ENCODE measurements at regions not wholly inside any gene's neighbourhood (a gene's known extent, or its start where the extent isn't known, plus 50 kb on each side); places are given as distances from the start of the nearest gene placed in this dataset.

DNA sequence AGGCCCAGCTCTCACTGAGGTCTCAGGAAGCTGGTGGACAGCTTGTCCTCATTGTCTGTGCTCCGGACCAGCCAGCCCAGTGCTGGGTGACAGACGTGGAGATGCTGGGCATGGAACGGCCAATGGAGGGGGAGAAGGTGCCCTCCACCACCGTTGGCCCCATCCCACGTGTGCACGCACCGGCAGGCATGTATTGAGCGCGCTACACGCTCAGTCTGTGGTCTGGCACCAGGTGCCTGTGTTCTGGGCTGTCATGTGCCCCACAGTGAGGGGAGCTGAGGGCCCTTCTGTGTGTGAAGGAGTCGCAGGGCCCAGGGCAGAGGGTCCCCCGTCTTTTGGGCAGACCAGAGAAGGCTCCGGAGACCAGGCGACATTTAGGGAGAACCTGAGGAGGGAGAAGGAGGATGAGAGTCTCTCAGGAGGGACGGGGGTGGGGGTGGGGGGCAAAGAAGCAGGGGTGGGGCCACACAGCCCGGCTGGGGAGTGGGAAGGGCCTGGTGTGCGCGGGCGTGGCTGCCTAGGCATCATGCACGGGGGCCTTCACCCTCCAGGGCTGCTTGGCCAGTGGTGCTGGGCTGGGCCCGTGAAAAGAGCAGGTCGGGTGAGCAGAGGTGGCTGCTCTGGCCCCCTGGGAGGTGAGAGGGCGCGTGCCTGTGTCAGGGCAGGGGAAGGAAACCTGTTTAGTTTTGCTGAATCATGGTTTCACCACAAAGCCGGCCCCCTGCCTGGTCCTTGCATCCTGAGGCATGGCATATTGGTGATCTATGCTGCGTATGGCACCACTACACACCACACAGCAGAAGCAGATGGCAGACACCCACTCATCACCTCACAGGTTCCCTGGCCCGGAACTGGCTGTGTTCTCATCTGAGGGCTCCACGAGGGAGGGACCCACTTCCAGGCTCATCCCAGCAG, 86.7 kb upstream of the TTC34 start:
- DNase-seq (ENCODE audit: low read depth, low spot score): no peak

DNA sequence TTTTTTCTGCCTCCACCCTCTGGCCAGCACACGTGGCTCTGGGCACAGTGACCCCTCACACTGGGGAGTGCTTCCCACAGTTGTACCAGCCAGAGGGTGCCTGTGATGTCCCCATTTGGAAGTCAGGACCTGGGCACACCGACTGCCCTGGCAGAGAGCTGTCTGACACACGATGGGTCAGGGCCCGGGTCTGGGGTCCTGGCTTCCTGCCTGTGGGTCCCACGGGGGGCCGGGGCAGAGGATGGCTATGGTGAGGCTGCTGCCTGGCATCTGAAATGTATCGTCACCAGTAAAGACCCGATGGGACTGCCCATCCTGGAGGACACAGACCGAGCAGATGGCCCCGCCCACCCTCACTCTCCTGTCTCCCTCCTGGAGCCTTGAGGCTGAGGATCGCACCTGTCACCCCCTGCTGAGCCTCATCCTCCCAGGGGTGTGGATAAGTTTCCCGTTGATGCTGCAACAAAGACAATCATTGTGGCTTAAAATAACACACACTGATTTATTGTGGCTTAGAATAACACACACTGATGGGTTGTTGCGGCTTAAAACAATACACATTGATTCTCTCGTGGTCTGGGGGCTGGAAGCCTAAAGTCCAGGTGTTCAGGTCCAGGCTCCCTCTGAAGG, 88.8 kb upstream of the TTC34 start:
- no peak for DNase-seq (ENCODE audit: low read depth, low spot score)

DNA sequence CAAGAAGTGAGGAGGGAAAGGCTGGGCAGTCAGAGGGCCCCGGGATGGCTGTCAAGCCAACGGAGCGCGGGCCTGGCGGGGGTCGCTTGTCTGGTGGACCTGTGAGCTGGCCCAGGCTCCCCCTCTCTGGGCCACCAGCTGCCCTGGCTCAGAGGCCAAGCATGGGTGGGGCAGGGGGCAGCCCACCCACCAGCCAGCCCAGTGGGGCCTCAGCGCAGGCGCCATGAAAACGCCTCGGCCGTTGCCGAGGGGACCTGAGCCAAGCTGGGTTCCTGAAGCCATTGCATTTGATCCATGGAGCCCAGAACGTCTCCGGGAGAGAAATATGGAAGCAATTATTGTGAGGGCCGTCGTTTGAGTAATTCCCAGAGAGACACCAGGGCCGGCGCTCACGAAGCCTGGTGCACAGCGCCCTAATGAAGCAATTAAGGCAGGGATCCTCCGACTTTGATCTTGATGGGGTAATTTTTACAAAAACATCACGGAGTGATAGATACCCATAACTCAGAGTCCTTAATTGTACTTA, 90.5 kb upstream of the TTC34 start:
- no peak for DNase-seq (ENCODE audit: low read depth, low spot score)

DNA sequence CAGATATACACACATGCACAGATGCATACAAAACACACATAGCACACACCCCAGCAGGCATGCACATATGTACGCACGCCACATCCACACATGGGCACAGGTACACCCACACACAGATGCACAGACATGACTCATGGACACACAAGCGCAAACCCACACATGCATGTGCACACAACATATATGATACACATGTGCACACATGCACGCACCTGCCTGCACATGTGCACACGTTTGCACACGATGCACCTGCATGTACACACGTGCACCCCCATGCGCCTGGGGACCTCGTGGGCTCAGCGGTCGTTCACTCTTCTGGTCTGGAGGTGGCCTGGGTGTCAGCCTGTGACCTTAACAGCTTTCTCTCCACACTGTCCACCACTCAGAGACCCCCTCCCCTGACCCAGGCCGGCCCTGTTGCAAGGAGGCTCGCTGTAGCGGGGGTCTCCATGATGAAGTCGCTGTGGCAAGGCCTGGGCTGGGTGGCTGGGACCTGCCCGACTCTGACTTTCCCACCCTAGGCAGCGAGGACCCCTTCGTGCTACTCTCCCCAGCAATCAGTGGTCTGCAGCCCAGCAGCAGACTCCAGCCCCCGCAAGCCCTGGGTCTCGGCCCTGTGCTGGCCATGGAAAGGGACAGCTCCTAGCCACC, 92.1 kb upstream of the TTC34 start:
- DNase-seq (ENCODE audit: low read depth, low spot score): no peak

DNA sequence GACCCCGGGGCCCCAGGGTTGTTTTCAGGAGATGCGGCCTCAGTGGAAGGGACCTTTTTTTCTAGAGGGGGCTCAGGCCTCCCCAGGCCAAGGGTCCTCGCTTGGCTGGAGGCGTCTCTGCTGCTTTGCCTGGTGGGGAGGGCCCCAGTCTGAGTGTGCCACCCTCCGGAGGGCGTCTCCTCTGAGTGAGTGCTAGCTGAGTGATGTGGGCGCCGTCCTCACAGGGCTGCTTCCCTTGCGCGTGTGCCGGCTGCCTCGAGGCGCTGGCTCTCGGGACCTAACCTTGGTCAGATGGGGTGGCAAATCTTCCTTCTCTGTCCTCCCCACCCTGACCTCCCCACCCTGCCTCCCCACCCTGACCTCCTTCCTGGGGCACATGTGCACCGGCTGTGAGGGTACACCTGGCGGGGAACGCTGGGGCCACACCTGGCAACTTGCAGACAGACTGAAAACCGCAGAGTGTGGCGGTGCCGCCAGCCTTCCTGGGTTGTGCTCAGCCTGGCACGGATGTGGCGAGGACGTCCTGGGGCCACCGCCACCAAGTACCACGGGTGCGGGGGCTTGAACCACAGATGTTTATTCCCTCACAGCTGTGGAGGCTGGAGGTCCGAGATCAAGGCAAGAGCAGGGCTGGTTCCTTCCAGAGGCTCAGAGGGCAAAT, 93.0 kb upstream of the TTC34 start:
- DNase-seq (ENCODE audit: low read depth, low spot score): no peak

DNA sequence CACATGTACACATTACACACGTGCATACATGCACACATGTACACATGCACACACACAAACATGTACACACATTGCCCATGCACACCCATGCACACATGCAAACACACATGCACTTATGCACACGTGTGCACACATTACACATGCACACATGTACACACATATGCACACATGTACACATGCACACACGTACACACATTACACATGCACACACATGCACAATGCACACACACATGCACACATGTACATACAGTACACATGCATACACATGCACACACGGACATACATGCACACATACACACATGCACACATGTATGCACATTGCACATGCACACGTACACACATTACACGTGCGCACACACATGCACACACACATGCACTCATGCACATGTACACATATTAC, 95.3 kb upstream of the TTC34 start:
- no peak for DNase-seq (ENCODE audit: low read depth, low spot score)

DNA sequence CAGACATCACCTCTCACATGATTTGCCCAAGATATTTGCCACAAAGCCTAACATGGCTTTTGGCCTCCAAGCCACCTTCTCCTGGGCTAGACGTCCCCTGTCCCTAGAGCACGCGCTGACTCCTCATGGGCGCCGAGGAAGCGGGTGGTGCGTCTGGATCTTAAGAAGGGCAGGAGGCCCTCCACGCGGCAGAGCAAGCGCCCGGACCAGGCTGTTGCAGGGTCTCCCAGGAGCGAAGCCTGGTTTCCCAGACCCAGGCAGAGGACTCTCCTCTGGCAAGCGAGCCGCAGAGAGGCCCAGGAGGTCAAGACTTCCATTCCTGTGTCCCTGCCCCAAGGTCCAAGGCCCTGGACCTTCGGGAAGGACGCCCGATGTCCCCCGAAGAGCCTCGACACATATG, 101.7 kb upstream of the TTC34 start:
- no peak for DNase-seq (ENCODE audit: low read depth, low spot score)

DNA sequence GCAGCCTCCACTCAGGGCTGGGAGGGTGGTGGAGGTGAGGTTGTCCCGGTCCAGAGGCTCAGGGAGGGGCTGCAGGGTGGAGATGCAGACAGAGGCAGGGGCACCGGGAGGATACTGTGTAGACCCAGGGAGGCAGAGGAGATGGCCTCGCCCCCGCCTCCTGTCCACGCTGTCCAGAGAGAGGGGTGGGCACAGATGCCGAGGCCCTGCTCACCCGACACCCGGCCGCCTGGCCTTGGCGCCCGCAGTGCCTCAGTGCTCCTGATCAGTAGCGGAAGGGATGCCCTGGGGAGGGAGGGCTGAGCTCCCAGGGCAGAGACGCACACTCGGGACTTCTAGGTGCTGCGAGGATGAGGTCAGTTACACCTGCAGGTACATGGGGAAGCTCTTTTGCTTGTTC, 102.7 kb upstream of the TTC34 start:
- DNase-seq (ENCODE audit: low read depth, low spot score): no peak

DNA sequence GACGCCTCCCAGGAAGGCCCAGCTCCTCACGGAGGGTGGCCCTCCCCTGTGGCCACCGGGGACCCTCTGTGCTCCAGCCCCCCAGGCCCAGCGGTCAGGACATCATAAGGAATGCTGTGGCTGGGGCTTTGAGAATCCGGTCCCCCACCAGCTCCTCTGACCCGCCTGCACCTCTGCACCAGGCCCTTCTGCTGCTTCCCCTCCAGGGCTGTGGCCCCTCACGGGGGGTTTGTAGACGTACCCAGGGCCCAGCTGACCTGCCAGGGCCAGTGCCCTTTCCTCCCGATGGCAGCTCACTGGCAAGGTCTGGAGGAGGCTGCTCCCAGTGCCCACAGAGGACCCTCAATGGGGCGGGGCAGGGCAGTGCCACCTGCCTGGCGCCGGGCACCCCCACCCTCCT, 103.9 kb upstream of the TTC34 start:
- no peak for DNase-seq (ENCODE audit: low read depth, low spot score)

DNA sequence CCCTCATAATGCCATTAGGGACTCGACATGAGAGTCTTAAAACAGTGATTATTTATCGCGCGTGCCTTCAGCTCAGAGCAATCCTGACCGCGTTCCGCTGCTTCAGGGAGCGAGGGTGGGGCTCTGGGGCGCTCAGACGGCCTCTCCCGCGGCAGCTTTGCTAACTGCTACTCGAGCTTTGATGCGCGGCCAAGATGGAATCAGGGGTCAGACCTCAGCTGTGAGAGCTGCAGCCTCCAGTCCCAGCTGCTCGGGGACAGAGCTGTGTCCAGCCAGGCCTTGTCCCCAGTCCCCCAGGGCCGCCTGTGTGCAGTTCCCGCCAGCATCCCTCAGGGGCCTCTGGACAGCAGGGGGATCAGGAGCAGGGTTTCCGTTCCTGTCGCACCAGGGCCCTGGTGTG, 104.6 kb upstream of the TTC34 start:
- no peak for DNase-seq (ENCODE audit: low read depth, low spot score)

DNA sequence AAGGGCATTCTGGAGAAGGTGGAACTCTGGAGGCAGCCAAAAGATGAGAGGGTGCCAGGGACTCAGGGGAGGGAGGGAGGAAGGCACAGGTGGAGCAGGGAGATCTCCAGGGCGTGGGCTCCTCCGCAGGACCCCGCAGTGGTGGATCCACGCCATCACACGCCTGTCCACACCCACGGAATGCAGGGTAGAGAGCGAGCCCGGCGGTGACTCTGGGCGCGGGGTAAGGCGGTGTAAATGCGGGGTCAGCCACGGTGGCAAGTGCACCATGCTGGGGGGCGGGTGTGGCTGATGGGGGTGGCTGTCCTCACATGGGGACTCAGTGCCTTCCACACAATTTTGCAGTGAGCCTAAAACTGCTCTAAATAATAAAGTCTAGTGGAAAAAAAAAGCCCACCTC, 105.1 kb upstream of the TTC34 start:
- no peak for DNase-seq (ENCODE audit: low read depth, low spot score)

DNA sequence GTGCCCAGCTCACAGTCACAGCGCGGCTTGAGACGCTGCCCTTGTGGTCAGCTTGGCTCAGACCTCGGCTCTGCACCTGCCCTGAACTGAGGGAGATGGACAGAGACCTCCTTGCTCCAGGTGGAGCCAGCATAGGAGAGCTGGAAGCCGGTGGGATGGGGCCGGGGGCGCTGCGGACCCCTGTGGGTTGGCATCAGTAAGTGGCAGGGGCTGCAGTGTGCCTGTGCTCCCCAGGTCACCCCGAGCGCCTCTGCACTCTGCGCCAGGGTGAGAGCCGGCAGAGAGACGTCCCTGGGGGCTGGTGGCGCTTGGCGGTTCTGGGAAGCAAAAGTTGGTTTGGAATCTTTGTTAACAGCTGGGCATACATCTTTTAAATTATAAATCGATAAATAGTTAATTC, 105.6 kb upstream of the TTC34 start:
- DNase-seq (ENCODE audit: low read depth, low spot score): no peak

DNA sequence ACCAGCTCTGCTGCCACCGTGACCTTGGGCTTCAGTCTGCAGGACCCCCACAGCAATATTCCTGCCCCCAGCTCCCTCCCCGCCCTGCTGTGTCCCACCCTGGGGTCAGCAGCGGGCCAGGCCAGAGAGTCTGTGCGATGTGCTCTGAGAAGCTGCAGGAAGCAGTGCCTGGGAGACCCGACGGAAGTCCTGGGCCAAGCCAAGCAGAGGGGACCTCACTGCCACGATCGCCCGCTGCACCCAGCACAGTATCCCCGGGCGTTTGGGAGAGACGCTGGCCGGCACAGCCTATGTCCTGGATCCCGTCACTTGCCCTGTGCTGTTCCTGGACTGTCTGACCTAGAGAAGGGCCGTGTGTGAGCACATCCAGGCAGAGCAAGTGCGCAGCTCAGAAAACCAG, 106.6 kb upstream of the TTC34 start:
- DNase-seq (ENCODE audit: low read depth, low spot score): no peak

DNA sequence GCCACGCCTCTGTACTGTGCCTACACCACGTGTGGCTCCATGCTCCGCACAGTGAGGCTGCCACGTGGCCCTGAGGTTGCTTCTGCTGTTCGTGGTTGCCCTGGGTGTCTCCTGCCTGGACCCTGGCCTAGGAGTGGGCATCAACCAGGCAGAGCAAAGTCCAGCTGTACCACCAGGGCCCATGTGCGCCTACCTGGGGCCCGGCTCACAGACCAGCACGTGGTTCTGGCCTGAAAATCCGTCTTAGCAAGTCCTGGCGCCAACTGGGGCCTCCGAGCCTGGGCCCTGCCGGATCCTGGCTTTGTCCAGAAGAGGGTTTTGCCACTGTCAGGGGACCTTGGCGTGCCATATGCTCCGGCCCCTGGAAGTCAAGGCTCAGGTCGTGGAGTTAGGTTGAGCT, 107.1 kb upstream of the TTC34 start:
- no peak for DNase-seq (ENCODE audit: low read depth, low spot score)

DNA sequence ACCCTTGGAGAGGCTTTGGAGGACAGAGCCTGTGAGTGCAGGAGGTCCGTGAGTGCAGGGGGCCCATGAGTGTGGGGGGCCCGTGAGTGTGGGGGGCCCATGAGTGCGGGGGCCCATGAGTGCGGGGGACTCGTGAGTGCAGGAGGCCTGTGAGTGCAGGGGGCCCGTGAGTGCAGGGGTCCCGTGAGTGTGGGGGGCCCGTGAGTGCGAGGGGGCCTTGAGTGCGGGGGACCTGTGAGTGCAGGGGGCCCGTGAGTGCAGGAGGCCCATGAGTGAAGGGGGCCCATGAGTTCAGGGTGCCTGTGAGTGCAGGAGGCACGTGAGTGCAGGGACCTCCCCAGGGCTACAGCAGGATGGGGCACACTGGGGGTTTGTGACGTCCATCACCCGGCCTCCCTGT, 108.3 kb upstream of the TTC34 start:
- no peak for DNase-seq (ENCODE audit: low read depth, low spot score)

DNA sequence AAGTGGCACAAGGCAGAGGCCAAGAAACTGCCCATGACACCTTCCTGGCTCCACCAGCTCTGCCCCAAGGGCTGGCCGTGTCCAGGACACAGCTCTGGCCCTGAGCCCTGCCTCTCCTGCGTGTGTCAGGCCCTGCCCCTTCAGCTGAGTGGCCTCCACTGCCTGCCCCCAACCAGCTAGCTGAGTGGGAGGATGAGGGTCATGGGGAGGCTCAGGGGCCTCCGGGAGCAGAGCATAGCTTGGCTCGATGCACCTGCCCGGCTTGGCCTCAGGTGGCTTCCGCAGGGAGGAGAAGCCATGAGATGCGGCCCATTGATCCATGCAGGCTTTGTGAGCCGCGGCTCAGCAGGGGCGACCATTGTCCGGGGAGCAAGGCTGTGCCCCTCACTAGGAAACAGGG, 108.7 kb upstream of the TTC34 start:
- no peak for DNase-seq (ENCODE audit: low read depth, low spot score)

DNA sequence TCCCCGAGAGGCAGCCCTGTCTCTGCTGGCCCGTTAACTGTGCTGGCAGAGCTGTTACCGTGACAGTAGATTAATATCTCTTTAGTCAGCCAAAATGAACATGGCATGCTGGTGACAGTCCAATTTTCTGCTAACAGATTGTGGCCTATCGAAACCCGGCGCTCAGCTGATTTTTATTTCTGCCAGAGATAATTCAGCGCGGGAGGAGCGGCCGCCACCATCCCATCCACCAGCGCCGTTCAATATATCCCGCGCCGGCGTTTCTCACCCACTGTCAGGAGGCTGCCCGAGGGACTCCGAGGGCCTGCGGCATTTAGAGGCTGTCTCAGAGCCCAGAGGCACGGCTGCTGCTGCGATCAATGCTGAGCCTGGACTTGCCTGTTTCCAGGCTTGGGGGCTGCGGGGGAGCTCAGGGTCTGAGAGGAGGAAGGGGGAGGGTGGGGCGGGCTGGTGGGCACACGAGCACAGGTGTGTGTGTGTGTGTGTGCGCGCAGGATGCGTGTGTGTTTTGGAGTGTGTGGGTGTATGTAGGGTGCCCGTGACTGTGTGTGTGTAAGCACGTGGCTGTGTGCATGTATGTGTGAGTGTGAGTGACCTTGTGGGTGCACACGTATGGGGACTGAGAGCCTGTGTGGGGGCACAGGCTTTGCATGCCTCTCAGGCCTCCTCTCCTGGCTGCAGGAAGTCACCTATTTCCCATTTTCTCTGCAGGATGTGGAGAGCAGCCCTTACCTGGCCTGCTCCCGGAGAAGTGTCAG, 109.7 kb upstream of the ACTRT2 start:
- DNase-seq (ENCODE audit: low read depth, low spot score): no peak

DNA sequence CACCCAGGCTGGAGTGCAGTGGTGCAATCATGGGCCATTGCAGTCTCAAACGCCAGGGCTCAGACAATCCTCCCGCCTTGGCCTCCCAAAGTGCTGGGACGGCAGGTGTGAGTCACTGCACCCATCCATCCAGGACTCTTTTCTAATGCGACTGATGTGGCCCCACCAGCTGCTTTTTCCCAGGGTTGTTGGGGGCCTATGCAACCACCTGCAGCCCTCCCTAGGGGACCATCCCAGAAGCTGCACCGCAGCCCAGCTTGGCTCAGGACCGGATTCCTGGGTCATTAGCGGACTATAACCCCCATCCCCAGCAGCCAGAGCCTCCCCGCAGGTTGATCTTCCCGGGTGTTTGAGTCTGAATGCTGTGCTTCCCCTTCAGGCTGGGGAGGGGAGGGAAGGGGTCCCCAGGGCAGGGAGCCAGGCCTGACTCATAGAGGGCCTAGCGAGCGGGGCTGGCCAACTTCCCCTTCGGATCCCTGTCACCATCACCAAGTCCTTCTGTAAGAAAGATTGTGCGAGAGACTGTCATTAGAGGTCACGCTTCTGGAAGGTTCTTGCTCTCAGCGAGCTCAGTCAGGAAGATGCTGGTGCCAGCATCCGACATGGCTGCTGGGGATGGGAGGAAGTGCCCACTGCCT, 108.7 kb upstream of the ACTRT2 start:
- DNase-seq (ENCODE audit: low read depth, low spot score): no peak

DNA sequence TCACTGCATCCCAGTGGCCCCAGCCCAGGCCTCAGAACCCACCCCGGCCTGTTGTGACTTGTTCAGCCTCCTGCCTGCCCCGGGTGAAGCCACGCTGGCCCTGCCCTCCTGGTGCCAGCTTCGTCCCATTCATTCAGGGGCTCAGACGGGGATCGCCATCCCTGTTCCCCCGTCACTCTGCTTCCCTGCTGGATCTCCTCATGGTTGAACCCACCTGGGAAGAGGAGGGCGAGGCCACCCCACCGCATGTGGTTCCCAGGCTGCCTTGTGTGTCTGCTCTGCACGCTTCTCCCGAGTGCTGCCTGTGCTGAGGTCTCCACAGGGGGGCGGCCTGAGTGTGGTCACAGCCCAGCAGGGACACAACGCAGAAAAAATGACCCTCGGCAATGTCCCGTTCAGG, 108.2 kb upstream of the ACTRT2 start:
- DNase-seq (ENCODE audit: low read depth, low spot score): no peak

DNA sequence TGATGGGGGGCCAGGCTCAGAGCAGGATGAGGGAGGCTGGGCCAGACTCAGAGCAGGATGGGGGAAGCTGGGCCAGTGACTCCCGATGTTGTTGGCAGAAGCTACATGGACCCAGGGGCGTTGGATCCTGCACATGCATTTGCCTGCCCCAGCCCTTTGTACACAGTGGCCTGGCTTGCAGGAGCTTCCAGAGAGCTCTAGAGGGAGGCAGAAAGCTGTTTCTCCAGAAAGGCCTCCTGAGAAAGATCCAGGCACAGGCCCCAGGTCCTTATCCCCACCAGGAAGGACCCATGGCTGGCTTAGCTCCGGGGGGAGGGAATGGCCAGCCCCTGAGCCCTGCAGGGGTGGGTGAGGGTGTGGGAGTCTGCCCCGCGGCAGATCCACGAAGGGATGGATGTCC, 106.6 kb upstream of the ACTRT2 start:
- no peak for DNase-seq (ENCODE audit: low read depth, low spot score)

DNA sequence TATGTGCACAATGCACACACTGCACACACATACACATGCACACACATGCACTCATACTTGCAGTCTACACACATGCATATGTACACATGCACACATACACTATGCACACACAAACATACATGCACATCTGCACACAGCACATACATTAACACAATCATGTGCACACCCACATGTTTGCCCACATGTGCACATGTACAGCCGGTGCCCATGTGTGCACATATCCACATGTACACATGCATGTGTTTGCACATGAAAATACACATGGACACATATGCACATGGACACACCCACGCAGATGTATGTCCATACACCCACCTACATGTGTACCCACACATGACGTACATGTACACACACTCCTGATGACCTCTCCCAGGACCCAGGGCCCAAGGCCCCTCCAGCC, 105.1 kb upstream of the ACTRT2 start:
- no peak for DNase-seq (ENCODE audit: low read depth, low spot score)
